ENCODE measurements at regions not wholly inside any gene's neighbourhood (a gene's known extent, or its start where the extent isn't known, plus 50 kb on each side); places are given as distances from the start of the nearest gene placed in this dataset.

DNA sequence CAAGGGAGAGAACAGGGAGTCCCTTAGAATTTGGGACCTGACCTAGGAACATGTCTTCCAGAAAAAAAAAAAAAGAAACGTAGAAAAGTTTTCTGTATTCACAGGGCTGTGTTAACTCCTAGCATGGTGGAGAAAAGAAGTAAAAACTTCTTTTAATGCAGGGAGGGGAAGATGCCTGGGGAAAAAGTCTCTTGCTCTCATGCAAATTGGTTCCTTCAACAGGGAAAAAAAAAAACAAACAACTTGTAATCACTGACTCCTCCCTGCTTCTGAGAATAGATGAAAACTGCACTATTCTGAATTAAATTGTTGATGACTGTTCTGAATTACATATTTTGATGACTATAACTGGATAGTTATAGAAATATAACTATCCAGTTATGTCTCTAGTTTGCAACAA, 933.2 kb downstream of the TRIB2 start:
- TF ChIP-seq, protein P1, sequence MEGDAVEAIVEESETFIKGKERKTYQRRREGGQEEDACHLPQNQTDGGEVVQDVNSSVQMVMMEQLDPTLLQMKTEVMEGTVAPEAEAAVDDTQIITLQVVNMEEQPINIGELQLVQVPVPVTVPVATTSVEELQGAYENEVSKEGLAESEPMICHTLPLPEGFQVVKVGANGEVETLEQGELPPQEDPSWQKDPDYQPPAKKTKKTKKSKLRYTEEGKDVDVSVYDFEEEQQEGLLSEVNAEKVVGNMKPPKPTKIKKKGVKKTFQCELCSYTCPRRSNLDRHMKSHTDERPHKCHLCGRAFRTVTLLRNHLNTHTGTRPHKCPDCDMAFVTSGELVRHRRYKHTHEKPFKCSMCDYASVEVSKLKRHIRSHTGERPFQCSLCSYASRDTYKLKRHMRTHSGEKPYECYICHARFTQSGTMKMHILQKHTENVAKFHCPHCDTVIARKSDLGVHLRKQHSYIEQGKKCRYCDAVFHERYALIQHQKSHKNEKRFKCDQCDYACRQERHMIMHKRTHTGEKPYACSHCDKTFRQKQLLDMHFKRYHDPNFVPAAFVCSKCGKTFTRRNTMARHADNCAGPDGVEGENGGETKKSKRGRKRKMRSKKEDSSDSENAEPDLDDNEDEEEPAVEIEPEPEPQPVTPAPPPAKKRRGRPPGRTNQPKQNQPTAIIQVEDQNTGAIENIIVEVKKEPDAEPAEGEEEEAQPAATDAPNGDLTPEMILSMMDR (IDR thresholded peaks at IDR 0.05; ENCODE audit: low read length): no peak
- no peak for TF ChIP-seq EZH2 (optimal IDR thresholded peaks at IDR 0.05; ENCODE audit: low read depth, low read length)
- no peak for TF ChIP-seq EZH2phosphoT487 (IDR thresholded peaks at IDR 0.05; ENCODE audit: low read length)
